Testis (tissue), 2 donors: ENCODE measurements at regions not wholly inside any gene's neighbourhood (a gene's known extent, or its start where the extent isn't known, plus 50 kb on each side); places are given as distances from the start of the nearest gene placed in this dataset.

Experiments used
- CTCF ChIP-seq, 3 experiments: fragments of 450-650 bp in 2 of 3; fragments of 200-600 bp in 1 of 3; sonication (generic) in 1 of 3; IDR thresholded peaks; one replicate each; pipeline ENCODE4 v1.5.1; 2016 to 2019; ENCODE audit warnings: antibody characterized with exemption in 3 of 3, mild to moderate bottlenecking in 2 of 3, moderate library complexity in 1 of 3
- POLR2A ChIP-seq: fragments of 450-650 bp; IDR thresholded peaks from one replicate; pipeline ENCODE4 v1.6.1; 2017; ENCODE audit warnings: antibody characterized with exemption, mild to moderate bottlenecking, moderate library complexity

GRCh38 chr4:128587382-128587781, 222.1 kb upstream of the JADE1 start:
- TF ChIP-seq CTCF (IDR thresholded peaks at IDR 0.05) = no peak
- TF ChIP-seq POLR2A = no peak
